SK-N-SH (cell line): ENCODE measurements at regions not wholly inside any gene's neighbourhood (a gene's known extent, or its start where the extent isn't known, plus 50 kb on each side); places are given as distances from the start of the nearest gene placed in this dataset.

Source experiments
- EP300 ChIP-seq, 2 experiments: IDR thresholded peaks; 2 replicates each; pipeline versions ENCODE4 v1.4.0 to v1.6.1; 2012; ENCODE audit warnings: borderline replicate concordance in 1 of 2, low read depth in 1 of 2, low read length in 1 of 2
- EZH2phosphoT487 ChIP-seq: fragments of 200-600 bp; sonication (generic); IDR thresholded peaks from 2 replicates; pipeline ENCODE4 v1.6.1; 2017; ENCODE audit warnings: low read depth, mixed run types, mild to moderate bottlenecking, antibody characterized with exemption, moderate library complexity, borderline replicate concordance
- FOXJ3 ChIP-seq: sonication (generic); formaldehyde crosslinking; IDR thresholded peaks from 2 replicates; pipeline ENCODE4 v1.5.1; 2020; ENCODE audit warnings: mild to moderate bottlenecking, missing genetic modification reagents
- GABPA ChIP-seq: IDR thresholded peaks from 2 replicates; pipeline ENCODE4 v1.4.0; 2012; ENCODE audit warnings: low read depth, mild to moderate bottlenecking
- JUND ChIP-seq: IDR thresholded peaks from 2 replicates; pipeline ENCODE4 v1.4.0; 2012
- RFX5 ChIP-seq: IDR thresholded peaks from 2 replicates; pipeline ENCODE4 v1.6.1; 2012; ENCODE audit warnings: mild to moderate bottlenecking, improper control_type of control experiment, low read length
- TAF1 ChIP-seq: IDR thresholded peaks from 2 replicates; pipeline ENCODE4 v1.6.1; 2012; ENCODE audit warnings: low read depth, mild to moderate bottlenecking, low read length, moderate library complexity, borderline replicate concordance
- TCF12 ChIP-seq: IDR thresholded peaks from 2 replicates; pipeline ENCODE4 v1.4.0; 2012
- TEAD4 ChIP-seq: IDR thresholded peaks from 2 replicates; pipeline ENCODE4 v1.4.0; 2012; ENCODE audit warnings: mild to moderate bottlenecking, borderline replicate concordance; ENCODE audit not compliant: insufficient read depth
- YY1 ChIP-seq: IDR thresholded peaks from 2 replicates; pipeline ENCODE4 v1.4.0; 2012; ENCODE audit warnings: low read depth, mild to moderate bottlenecking
- TF ChIP-seq, protein P1 (sequence below): fragments of 200-600 bp; sonication (generic); IDR thresholded peaks from 2 replicates; pipeline ENCODE4 v1.6.1; 2017; ENCODE audit warnings: antibody characterized with exemption, mild to moderate bottlenecking, moderate library complexity
- TF ChIP-seq, protein P2 (sequence below): IDR thresholded peaks from 2 replicates; pipeline ENCODE4; 2012
- TF ChIP-seq, protein P3 (sequence below): IDR thresholded peaks from 2 replicates; pipeline ENCODE4 v1.4.0; 2012; ENCODE audit warnings: low read depth
- TF ChIP-seq, protein P4 (sequence below): IDR thresholded peaks from 2 replicates; pipeline ENCODE4 v1.4.0; 2012; ENCODE audit warnings: low read depth, borderline replicate concordance

DNA sequence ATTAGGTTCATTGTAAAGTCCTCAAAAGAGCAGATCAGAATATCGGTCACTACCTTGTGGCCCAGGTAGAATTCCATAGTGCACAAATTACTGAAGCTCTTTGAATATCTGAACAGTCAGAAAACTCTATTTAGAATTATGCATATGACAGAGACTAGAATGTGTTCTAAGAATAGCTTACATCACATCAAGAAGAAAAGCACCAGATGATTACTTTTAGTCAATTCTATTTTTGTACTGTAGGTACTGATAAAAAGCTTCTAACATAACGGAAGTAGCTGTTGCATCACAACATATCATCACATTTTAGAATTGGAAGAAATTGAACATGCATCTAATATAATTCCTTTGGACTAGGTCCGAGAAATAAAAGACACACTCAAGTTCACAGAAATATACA lies 946.6 kb upstream of the ARRDC3 start:
- TF ChIP-seq EP300 (IDR thresholded peaks at IDR 0.05; ENCODE audit: borderline replicate concordance in 1 of 2, low read depth in 1 of 2, low read length in 1 of 2): no peak
- TF ChIP-seq, protein P1, sequence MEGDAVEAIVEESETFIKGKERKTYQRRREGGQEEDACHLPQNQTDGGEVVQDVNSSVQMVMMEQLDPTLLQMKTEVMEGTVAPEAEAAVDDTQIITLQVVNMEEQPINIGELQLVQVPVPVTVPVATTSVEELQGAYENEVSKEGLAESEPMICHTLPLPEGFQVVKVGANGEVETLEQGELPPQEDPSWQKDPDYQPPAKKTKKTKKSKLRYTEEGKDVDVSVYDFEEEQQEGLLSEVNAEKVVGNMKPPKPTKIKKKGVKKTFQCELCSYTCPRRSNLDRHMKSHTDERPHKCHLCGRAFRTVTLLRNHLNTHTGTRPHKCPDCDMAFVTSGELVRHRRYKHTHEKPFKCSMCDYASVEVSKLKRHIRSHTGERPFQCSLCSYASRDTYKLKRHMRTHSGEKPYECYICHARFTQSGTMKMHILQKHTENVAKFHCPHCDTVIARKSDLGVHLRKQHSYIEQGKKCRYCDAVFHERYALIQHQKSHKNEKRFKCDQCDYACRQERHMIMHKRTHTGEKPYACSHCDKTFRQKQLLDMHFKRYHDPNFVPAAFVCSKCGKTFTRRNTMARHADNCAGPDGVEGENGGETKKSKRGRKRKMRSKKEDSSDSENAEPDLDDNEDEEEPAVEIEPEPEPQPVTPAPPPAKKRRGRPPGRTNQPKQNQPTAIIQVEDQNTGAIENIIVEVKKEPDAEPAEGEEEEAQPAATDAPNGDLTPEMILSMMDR: no peak
- no peak for TF ChIP-seq RFX5
- TF ChIP-seq TAF1: no peak
- TF ChIP-seq TCF12: no peak
- TF ChIP-seq, protein P2, sequence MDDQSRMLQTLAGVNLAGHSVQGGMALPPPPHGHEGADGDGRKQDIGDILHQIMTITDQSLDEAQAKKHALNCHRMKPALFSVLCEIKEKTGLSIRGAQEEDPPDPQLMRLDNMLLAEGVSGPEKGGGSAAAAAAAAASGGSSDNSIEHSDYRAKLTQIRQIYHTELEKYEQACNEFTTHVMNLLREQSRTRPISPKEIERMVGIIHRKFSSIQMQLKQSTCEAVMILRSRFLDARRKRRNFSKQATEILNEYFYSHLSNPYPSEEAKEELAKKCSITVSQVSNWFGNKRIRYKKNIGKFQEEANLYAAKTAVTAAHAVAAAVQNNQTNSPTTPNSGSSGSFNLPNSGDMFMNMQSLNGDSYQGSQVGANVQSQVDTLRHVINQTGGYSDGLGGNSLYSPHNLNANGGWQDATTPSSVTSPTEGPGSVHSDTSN: no peak
- TF ChIP-seq, protein P3, sequence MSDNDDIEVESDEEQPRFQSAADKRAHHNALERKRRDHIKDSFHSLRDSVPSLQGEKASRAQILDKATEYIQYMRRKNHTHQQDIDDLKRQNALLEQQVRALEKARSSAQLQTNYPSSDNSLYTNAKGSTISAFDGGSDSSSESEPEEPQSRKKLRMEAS: no peak
- no peak for TF ChIP-seq TEAD4
- TF ChIP-seq YY1: no peak
- TF ChIP-seq, protein P4, sequence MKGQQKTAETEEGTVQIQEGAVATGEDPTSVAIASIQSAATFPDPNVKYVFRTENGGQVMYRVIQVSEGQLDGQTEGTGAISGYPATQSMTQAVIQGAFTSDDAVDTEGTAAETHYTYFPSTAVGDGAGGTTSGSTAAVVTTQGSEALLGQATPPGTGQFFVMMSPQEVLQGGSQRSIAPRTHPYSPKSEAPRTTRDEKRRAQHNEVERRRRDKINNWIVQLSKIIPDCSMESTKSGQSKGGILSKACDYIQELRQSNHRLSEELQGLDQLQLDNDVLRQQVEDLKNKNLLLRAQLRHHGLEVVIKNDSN: no peak
- no peak for TF ChIP-seq EZH2phosphoT487
- TF ChIP-seq GABPA: no peak
- TF ChIP-seq FOXJ3 (CRISPR knock-in tag): no peak
- no peak for TF ChIP-seq JUND
